ENCODE measurements at regions not wholly inside any gene's neighbourhood (a gene's known extent, or its start where the extent isn't known, plus 50 kb on each side); places are given as distances from the start of the nearest gene placed in this dataset.

DNA sequence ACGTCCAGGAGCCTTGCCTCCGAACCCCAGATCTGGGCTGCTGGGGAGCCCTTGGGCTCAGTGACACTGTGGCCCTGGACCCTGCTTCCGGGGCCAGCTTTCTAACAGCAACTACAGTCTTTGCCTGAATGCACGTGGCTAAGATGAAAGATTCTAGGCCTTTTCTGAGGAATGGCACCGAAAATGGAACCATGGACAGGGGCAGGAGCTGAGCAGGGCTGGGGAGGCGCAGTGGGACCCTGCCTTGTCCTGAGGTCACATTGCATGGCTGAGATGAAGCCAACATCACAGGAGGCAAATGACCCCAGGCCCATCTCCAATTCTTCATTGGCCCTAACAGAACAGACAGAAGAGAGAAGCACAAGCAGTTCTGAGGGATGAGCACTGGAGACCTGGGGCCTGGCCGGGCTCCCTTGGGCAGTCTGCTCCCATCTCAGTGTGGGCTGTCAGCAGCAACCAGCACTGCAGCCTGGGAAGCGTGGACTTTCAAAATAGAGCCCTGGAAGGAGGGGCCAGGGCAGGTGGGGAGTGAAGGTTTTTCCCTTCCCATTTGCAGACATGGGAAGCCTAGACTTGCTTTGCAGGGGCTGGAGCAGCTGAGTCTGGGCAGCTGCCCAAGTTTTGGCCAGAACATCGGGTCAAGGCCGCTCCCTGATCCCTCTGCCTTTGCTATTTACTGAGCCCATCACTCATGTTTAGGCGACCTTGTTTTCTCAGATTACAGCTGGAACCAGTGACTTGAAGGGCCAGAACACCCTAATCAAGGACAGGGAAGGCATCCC is 114.4 kb upstream of the TCERG1L start:
- TF ChIP-seq, protein P1, sequence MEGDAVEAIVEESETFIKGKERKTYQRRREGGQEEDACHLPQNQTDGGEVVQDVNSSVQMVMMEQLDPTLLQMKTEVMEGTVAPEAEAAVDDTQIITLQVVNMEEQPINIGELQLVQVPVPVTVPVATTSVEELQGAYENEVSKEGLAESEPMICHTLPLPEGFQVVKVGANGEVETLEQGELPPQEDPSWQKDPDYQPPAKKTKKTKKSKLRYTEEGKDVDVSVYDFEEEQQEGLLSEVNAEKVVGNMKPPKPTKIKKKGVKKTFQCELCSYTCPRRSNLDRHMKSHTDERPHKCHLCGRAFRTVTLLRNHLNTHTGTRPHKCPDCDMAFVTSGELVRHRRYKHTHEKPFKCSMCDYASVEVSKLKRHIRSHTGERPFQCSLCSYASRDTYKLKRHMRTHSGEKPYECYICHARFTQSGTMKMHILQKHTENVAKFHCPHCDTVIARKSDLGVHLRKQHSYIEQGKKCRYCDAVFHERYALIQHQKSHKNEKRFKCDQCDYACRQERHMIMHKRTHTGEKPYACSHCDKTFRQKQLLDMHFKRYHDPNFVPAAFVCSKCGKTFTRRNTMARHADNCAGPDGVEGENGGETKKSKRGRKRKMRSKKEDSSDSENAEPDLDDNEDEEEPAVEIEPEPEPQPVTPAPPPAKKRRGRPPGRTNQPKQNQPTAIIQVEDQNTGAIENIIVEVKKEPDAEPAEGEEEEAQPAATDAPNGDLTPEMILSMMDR (IDR thresholded peaks at IDR 0.05; ENCODE audit: poor library complexity), result no peak
- TF ChIP-seq EZH2phosphoT487 (IDR thresholded peaks at IDR 0.05; ENCODE audit: low read depth, severe bottlenecking, unreplicated experiment), result no peak
